ENCODE measurements at regions not wholly inside any gene's neighbourhood (a gene's known extent, or its start where the extent isn't known, plus 50 kb on each side); places are given as distances from the start of the nearest gene placed in this dataset.

- H2BK12ac ChIP-seq (ENCODE audit: low read depth, low read length): no peak overlapping the region
- H2BK15ac ChIP-seq (ENCODE audit: low read length): no peak overlapping the region
- 91% methylated on average over 5 of the region's 5 CpGs; no CpG with 5 or more reads in 1 of the 2 experiments for WGBS, 2 experiments (ENCODE audit: extremely low coverage in 1 of 2, insufficient coverage in 1 of 2, insufficient read length in 1 of 2, insufficient replicate concordance in 2 of 2, low coverage in 1 of 2, low lambda C conversion rate in 2 of 2, missing lambda C conversion rate in 1 of 2)
- H3K4ac ChIP-seq (replicated peaks; ENCODE audit: insufficient read length, low read depth, low read length): no peak overlapping the region
- no peak overlapping the region for H2BK120ac ChIP-seq (replicated peaks; ENCODE audit: low read depth, low read length)
- no peak overlapping the region for H4K8ac ChIP-seq (ENCODE audit: extremely low read depth, insufficient read depth, low read length)
- POLR2A ChIA-PET (ENCODE audit: partially characterized antibody): interaction anchor here (0.6 kb wide), 1 partner anchor 213 kb away, joined by 3 read pairs; no protein-coding TSS in a partner anchor
- no peak overlapping the region for H3K27ac ChIP-seq (ENCODE audit: low read depth, low read length)
- no peaks in the 10 kb centered on the region for H3K9me3 ChIP-seq (ENCODE audit: insufficient read depth in 2 of 2, low read depth in 1 of 2, low read length in 1 of 2)
- no peak overlapping the region for H3K9ac ChIP-seq (replicated peaks in 1 of 4; ENCODE audit: extremely low read depth in 1 of 4, low read depth in 3 of 4, low read length in 3 of 4)
- H3K27me3 ChIP-seq (replicated peaks in 1 of 4; ENCODE audit: control insufficient read depth in 3 of 4, extremely low read depth in 1 of 4, insufficient read depth in 3 of 4, low read length in 3 of 4): no peaks in the 10 kb centered on the region
- no peak overlapping the region for H4K91ac ChIP-seq (replicated peaks; ENCODE audit: insufficient read length, low read length)
- no peak overlapping the region for H3K4me2 ChIP-seq (ENCODE audit: insufficient read depth in 1 of 2, low read depth in 2 of 2, low read length in 2 of 2)
- H4K20me1 ChIP-seq (replicated peaks in 1 of 2; ENCODE audit: control insufficient read depth in 1 of 2, insufficient read depth in 2 of 2, low read length in 2 of 2): no peaks in the 10 kb centered on the region
- no peak for TF ChIP-seq CBX8 (IDR thresholded peaks at IDR 0.05; ENCODE audit: borderline replicate concordance, low read depth, low read length)
- no peak for TF ChIP-seq TCF12 (IDR thresholded peaks at IDR 0.05; ENCODE audit: low read depth, low read length)
- no peak for TF ChIP-seq POLR2AphosphoS5 (IDR thresholded peaks at IDR 0.05; ENCODE audit: low read depth, low read length)
- no peak for TF ChIP-seq SP2 (IDR thresholded peaks at IDR 0.05; ENCODE audit: low read length)
- TF ChIP-seq JUN (IDR thresholded peaks at IDR 0.05; ENCODE audit: low read depth, low read length): no peak
- TF ChIP-seq ZNF274 (IDR thresholded peaks at IDR 0.05; ENCODE audit: borderline replicate concordance, extremely low read depth, low read length): no peak
- TF ChIP-seq SIX5 (IDR thresholded peaks at IDR 0.05; ENCODE audit: low read depth, low read length): no peak
- TF ChIP-seq HDAC6 (IDR thresholded peaks at IDR 0.05; ENCODE audit: low read depth, low read length): no peak
- no peaks in the 10 kb centered on the region for H3K4me1 ChIP-seq (replicated peaks in 1 of 4; ENCODE audit: control insufficient read depth in 3 of 4, insufficient read depth in 4 of 4, low read length in 3 of 4)
- H2BK20ac ChIP-seq (ENCODE audit: low read length): no peak overlapping the region
- H2AK5ac ChIP-seq (ENCODE audit: low read depth, low read length): no peak overlapping the region
- no peak overlapping the region for H3K4me3 ChIP-seq (ENCODE audit: extremely low read depth in 1 of 4, insufficient read depth in 2 of 4, low read depth in 3 of 4, low read length in 4 of 4)
- no peaks in the 10 kb centered on the region for H3K79me2 ChIP-seq (ENCODE audit: control insufficient read depth in 1 of 2, insufficient read depth in 2 of 2, low read length in 2 of 2)
- no peak overlapping the region for H2AFZ ChIP-seq (ENCODE audit: low read length)
- no peaks in the 10 kb centered on the region for H3K36me3 ChIP-seq (ENCODE audit: control insufficient read depth in 2 of 4, insufficient read depth in 4 of 4, low read length in 3 of 4)
- H3K79me1 ChIP-seq (ENCODE audit: low read depth, low read length): no peaks in the 10 kb centered on the region
- no peak overlapping the region for H3K18ac ChIP-seq (ENCODE audit: extremely low read depth, low read length)
- DNase-seq (ENCODE audit: low read depth in 1 of 2, low spot score in 2 of 2) (no peak), FAIRE-seq (no peak)
- no peaks in the 10 kb centered on the region for H3K23me2 ChIP-seq (ENCODE audit: low read depth, low read length)
- no peak overlapping the region for H3K23ac ChIP-seq (ENCODE audit: insufficient read length)
- H2BK5ac ChIP-seq (ENCODE audit: low read depth, low read length): no peak overlapping the region
- H3K14ac ChIP-seq (ENCODE audit: insufficient read length): no peak overlapping the region
- H3K56ac ChIP-seq (replicated peaks; ENCODE audit: insufficient read length, low read depth, low read length): no peak overlapping the region
- CTCF ChIA-PET (ENCODE audit: partially characterized antibody): interaction anchor here (1.6 kb wide), 1 partner anchor 18 kb away, joined by 3 read pairs; no protein-coding TSS in a partner anchor
- no peak overlapping the region for H4K5ac ChIP-seq (ENCODE audit: insufficient read length, low read depth, low read length)
Observed at GRCh38 chr5:25181249-25181648, 536.5 kb upstream of the CDH10 start.

All from H1 (cell line).